ENCODE measurements at regions not wholly inside any gene's neighbourhood (a gene's known extent, or its start where the extent isn't known, plus 50 kb on each side); places are given as distances from the start of the nearest gene placed in this dataset.

DNA sequence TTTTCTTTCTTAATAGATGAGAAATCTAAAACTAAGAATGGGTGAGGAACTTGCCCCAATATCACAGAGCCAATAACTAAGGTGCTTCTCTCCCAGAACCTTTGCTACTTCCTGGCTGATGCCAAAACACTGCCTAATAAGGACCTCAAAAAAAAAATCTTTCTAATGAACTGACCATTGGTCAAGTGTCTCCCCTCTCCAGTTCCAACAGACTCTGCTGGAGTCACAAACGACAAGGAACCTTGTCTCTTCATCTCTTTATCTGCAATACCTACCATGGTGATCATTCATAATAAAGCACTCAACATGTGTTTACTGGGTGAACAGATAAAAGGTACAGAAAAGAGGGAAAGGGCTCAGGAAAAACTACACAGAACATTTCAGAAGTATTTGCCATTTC, 197.4 kb downstream of the LTN1 start:
- TF ChIP-seq, protein P1, sequence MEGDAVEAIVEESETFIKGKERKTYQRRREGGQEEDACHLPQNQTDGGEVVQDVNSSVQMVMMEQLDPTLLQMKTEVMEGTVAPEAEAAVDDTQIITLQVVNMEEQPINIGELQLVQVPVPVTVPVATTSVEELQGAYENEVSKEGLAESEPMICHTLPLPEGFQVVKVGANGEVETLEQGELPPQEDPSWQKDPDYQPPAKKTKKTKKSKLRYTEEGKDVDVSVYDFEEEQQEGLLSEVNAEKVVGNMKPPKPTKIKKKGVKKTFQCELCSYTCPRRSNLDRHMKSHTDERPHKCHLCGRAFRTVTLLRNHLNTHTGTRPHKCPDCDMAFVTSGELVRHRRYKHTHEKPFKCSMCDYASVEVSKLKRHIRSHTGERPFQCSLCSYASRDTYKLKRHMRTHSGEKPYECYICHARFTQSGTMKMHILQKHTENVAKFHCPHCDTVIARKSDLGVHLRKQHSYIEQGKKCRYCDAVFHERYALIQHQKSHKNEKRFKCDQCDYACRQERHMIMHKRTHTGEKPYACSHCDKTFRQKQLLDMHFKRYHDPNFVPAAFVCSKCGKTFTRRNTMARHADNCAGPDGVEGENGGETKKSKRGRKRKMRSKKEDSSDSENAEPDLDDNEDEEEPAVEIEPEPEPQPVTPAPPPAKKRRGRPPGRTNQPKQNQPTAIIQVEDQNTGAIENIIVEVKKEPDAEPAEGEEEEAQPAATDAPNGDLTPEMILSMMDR (IDR thresholded peaks at IDR 0.05): no peak
- TF ChIP-seq EP300 (IDR thresholded peaks at IDR 0.05): no peak
- no peak for TF ChIP-seq POLR2A (IDR thresholded peaks at IDR 0.05)
